HG03025 (cell line): ENCODE measurements at regions not wholly inside any gene's neighbourhood (a gene's known extent, or its start where the extent isn't known, plus 50 kb on each side); places are given as distances from the start of the nearest gene placed in this dataset.

ENCODE experiments used
- ATAC-seq: cut with Tn5 transposase; IDR thresholded peaks from one replicate; pipeline ENCODE4 v1.9.1; 2021; ENCODE audit warnings: mild to moderate bottlenecking, moderate library complexity; ENCODE audit not compliant: unreplicated experiment, low FRiP score

GRCh38 chr4:17081179-17081578 lies 182.7 kb upstream of the LDB2 start:
- ATAC-seq = no peak

- ATAC-seq = no peak
Observed at GRCh38 chr4:17077105-17077504, 178.7 kb upstream of the LDB2 start.

GRCh38 chr4:17072483-17072882 lies 174.0 kb upstream of the LDB2 start:
- no peak for ATAC-seq

- ATAC-seq = no peak
Observed at GRCh38 chr4:17068891-17069290, 170.4 kb upstream of the LDB2 start.

- ATAC-seq = no peak
Observed at GRCh38 chr4:17068392-17068791, 169.9 kb upstream of the LDB2 start.

GRCh38 chr4:17066972-17067371 lies 168.5 kb upstream of the LDB2 start:
- no peak for ATAC-seq

GRCh38 chr4:17066236-17066635 lies 167.8 kb upstream of the LDB2 start:
- ATAC-seq = no peak

GRCh38 chr4:17065821-17066220 lies 167.4 kb upstream of the LDB2 start:
- no peak for ATAC-seq

GRCh38 chr4:17064959-17065358 lies 166.5 kb upstream of the LDB2 start:
- no peak for ATAC-seq

- no peak for ATAC-seq
Observed at GRCh38 chr4:17063888-17064287, 165.4 kb upstream of the LDB2 start.

- ATAC-seq = no peak
Observed at GRCh38 chr4:17060230-17060629, 161.8 kb upstream of the LDB2 start.

GRCh38 chr4:17058916-17059741 lies 160.7 kb upstream of the LDB2 start:
- no peak for ATAC-seq

- ATAC-seq = no peak
Observed at GRCh38 chr4:17058536-17058915, 160.1 kb upstream of the LDB2 start.

- no peak for ATAC-seq
Observed at GRCh38 chr4:17057035-17057434, 158.6 kb upstream of the LDB2 start.

- no peak for ATAC-seq
Observed at GRCh38 chr4:17055788-17056187, 157.3 kb upstream of the LDB2 start.

- ATAC-seq = no peak
Observed at GRCh38 chr4:17045866-17046265, 147.4 kb upstream of the LDB2 start.

- ATAC-seq = no peak
Observed at GRCh38 chr4:17038510-17039176, 140.2 kb upstream of the LDB2 start.

- ATAC-seq = no peak
Observed at GRCh38 chr4:17033768-17034181, 135.3 kb upstream of the LDB2 start.

GRCh38 chr4:17033025-17033767 lies 134.8 kb upstream of the LDB2 start:
- no peak for ATAC-seq

- no peak for ATAC-seq
Observed at GRCh38 chr4:17030543-17030942, 132.1 kb upstream of the LDB2 start.

GRCh38 chr4:17029964-17030363 lies 131.5 kb upstream of the LDB2 start:
- ATAC-seq = no peak
